G401 (cell line): ENCODE measurements at regions not wholly inside any gene's neighbourhood (a gene's known extent, or its start where the extent isn't known, plus 50 kb on each side); places are given as distances from the start of the nearest gene placed in this dataset.
"Not testable (repeated sequence)": the region's sequence is repeated elsewhere in the genome, so short reads cannot be mapped to it uniquely, and the experiment has no call there.

Experiments
- DNase-seq: peaks from one replicate; pipeline ENCODE4 v3.0.0-alpha.2; 2015; ENCODE audit warnings: low spot score
- in situ Hi-C: cut with HindIII; loops from 2 replicates; pipeline ENCODE4 v1.10.0; 2016; ENCODE audit warnings: low sequenced_read_pairs, mixed read lengths

DNA sequence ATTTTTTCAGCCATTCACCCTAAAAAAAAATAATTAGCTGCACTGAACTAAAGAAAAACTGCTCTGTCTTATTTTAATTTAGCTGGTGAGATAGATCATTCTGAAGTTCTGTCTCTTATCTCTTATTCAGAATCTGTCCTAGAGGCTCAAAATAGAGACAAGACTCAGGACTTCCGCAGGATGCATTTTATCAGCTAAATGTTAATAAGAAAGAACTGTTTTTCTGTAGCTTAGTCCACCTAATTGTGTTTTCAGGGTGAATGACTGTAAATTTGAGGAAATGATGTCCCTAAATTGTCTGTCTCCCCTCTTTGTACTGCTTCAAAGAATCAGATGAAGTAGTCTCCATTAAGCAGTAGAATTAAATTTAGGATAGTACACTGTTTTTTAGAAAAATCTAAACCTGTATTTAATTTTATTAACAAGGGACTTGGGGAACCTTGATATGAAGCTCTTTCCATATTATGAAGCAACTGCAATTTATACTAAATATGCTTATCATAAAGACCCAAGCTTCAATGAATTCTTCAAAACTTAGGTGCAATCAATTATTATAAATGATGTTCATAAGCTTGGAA is 671.9 kb downstream of the RWDD3 start:
- DNase-seq, result no peak

DNA sequence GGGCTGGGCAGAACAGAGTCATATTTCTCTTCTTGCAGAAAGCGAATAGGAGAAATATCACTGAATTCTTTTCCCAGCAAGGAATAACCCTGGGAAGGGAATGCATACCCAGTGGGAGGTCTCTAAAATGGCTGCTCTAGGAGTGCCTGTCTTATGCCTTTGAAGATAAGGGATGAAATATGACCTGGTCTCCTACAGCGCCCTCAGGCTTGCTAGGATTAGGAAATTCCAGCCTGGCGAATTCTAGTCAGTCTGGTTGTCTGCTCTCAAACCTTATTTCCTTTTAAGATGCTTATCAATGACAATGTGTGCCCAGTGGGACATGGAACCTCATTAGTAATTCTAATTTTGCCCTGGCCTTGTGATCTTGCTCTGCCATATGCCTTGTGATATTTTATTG is 677.7 kb downstream of the RWDD3 start:
- in situ Hi-C loops, DNase-seq: not testable (repeated sequence)

More for the DNA sequence above, 671.9 kb downstream of the RWDD3 start:
- in situ Hi-C loops, result no loop called here

DNA sequence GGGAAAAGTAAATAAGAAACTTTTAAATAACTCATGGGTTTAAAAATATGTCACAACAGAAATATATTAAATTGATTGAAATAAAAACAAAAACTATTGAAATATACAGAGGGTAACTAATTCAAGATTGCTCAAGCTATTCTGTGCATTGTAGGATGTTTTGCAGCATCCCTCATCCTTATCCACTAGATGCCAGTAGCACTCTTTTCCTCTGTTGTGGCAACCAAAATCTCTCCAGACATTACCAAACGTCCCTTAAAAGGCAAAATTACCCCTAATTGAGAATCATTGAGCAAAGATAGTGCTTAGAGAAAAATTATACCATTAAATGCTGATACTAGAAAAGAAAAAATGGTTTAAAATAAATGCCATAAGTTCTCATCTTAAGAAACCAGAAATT is 682.6 kb downstream of the RWDD3 start:
- no peak for DNase-seq
- in situ Hi-C loops, result no loop called here

DNA sequence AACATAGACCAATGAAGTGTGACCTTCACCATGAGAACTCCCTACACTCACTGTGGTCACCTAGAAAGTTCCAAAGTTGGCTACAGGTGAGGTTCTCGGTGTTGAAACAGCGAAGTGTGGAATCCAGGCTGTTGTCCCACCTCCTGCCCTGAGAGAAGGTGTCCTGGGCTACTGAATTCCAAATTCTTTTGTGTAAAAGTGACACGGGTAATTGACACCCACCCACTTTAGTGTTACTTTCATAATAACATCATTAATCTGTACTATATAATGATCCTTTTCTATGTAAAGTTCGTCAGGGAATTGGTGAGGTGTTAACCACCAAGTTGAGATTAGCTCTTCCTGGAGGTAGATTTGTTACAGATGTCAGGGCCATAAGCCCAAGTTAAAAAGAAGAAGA is 690.7 kb downstream of the RWDD3 start:
- in situ Hi-C loops, result no loop called here

DNA sequence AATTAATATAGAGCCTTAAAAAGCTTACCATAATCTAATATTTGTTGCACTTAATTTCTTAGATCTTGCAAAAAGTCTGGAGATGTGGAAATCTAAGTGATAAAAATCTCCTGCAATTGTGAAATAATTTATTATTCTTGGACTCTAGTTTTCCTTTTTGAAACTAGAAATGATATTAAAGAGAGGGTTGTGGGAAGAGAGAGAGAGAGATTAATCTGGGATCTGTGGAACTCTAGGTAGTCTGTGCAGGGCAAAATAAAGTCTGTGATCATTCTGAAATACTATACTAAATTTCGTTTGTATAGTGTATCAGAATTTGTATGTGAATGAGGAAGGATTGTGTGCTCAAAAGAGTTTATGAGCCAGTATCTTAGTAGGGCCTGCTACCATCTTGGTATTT is 692.3 kb downstream of the RWDD3 start:
- DNase-seq, result no peak
- in situ Hi-C loops, result no loop called here

More for the DNA sequence above, 690.7 kb downstream of the RWDD3 start:
- DNase-seq, result no peak

DNA sequence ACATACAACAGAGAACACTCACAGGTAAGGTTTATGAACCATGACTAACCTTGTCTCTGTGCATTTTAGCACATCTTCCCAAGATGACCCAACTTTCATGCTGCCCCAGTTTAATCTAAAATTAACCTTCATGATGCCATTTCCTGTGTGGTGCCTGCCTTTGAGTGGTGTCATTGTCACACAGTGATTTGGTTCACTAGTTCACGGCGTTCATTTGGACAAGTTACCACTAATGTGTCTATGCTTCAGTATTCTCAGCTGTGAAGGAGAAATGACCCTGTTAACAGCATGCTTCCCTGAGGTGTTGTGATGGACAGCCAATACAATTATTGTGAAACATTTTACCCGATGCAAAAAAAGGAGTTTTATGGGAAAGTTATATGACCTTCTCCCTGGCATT is 693.1 kb downstream of the RWDD3 start:
- DNase-seq, result peak; percentile 5
- in situ Hi-C loops, result no loop called here

DNA sequence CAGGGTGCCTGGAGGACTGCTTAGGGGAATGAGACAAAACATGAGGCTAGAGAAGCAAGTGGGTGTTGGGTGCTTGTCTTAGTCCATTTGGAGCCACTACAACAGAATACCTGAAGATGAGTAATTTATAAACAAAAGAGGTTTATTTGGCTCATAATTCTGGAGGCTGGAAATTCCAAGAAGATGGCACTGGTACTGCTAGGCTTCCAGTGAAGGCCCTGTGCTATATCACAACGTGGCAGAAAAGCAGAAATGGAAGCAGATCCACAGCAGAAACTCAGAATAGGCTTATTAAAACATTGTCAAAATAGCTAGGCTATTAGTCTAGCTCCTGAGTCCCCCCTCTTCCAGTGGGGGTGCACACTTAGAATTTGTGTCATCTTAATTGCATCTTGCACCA is 701.7 kb downstream of the RWDD3 start:
- in situ Hi-C loops, result no loop called here

DNA sequence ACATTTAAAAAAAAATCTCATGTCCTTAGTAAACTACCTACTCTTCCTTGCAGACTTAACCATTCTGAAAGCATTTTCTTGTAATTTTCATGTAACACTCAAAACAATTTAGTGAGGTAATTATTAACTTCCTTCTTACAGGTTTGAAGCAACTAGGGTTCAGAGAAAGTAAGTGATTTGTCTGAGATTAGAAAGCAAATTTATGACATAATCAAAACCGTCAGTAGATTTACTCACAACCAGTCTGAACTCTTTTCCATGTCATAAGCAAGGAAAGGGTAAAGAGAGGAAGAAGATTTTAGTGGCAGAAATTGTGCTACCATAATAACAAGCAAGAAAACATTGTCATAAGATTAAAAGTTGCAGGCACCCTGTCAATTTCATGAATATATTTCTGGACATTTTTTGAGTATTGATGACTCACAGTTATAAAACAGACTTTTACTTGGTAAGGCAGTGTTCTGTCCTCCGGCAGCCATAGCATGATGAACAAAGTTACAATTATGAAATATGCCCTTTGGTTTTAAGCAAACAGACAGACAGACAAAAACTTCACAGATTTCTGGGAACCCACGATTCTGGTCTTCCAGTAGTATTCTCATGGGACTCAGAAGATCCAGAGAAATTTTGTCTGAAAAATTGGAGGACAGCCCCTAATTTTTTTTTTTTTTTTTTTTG is 707.2 kb downstream of the RWDD3 start:
- no peak for DNase-seq
- in situ Hi-C loops, result no loop called here

More for the DNA sequence above, 701.7 kb downstream of the RWDD3 start:
- no peak for DNase-seq

DNA sequence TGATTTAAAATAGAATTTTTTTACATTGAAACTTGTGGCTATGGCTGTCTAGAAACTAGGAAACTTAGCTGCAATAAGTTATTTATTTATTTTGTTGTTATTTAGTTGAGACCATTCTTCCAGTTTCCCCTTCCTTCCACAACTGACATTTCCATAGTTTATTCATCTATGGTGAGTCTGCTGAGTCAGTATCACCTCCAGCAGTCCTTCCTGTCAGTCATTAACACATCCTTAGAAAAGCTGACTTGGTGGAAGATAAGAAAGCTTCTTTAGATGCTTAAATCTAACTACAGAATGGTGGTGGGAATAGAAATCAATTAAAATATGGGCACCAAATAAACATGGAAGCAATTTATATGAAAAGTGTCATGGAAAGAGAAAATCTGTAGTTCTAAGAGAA is 714.0 kb downstream of the RWDD3 start:
- in situ Hi-C loops, result no loop called here
- DNase-seq, result no peak

DNA sequence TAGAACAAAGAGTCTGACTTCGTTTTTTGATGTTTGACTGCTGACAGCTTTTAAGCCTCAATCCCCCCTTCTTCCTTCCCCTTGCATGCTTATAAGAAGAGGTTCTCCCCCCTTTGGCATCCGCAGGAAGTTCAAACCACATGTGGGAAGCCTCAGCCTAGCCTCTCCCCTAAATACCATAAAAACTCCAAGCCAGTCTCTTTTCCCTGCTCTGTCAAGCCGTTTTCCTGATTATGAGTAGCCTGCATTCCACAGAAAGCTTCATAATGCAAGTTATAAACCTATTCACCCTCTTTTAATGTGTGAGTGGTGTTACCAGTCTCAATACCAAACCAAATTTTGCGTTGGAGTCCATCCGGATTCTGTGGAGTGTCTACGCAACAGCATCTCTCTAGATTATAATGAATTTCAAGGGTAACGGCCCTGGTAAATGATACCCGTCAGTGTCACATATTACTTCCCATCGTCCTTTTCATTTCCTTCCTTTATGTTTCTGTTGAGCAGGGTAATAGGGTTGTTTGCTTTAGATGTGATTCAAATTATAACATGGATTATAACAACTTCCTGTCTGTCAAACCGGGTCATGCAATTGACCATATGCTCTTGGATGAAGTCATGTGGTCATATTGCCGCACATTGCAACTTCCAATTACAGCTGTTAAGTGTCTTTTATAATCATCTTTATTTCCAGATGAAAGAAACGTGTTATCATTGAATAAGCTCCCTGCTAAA is 717.5 kb downstream of the RWDD3 start:
- no peak for DNase-seq
- in situ Hi-C loops, result no loop called here

DNA sequence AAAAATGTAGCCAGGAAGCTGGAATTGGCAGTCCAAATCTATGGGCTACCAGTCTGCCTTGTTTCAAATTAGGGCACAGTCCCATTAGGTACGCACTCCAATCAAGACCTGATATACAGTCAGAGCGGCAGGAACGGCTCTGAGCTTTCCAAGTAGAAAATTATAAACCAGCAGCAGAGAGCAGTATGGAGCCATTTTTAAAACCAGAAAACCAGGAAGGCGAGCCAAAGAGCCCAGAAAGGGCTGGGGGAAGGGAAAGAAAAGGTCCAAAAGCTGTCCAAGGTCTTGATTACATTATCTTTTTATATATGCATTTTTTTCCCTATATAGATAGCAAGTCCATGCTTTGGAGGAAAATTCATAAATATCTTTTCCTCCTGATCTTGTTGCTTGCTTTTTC is 719.0 kb downstream of the RWDD3 start:
- in situ Hi-C loops, result no loop called here
- peak; percentile 15 for DNase-seq

DNA sequence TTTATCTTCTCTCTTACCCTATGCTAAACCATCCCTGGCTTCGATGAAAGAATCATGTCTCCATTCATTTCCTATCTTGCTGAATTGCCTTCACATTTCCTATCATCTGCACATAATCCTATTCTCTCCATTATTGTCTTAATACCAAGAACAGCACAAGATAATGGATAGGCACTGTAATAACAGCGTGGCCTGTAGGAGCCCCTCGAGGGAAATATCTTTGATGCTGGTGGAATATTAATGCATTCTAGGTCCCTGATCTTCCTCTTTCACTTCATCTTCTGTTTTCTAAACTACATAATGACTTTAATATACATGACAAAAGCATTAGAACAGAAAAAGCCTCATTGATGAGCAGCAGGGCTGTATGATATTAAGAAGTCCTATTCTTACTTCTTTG is 720.6 kb downstream of the RWDD3 start:
- no peak for DNase-seq
- in situ Hi-C loops, result no loop called here

DNA sequence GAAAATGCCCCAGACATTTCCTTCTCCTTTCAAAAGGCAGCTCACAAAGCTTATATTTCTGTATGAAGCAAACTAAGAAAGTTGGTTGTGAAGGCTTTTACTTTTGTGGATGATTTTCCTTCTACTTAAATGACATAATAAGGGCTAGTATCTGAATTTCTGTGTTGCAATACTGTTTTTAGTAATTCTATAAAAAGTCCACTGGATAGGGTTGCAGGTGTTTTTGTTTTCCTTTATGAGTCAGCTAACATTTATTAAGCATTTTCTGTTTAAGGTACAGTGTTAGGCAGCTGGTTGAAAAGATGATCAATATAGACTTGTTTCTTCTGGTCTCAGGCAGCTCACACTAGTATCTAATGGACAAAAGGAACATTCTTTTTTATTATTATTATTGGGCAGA is 722.2 kb downstream of the RWDD3 start:
- no peak for DNase-seq
- in situ Hi-C loops, result no loop called here

DNA sequence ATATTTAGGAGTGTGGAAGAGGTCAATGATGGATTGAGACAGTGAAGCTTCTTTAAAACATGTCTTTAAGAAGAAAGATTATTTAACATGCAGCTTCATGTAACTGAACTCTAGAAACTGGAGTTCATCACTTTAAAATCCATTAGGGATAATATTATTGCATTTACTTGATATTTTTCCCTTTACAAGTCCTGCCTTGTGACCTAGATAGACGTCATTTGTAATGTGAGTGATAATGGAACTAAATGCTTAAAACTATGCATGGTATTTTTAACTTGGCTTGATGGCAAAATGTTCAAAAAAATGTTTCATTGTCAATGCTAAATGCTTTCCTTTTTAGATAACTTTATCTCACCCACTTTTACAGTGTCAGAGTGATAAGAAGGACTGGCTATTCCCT is 723.7 kb downstream of the RWDD3 start:
- no peak for DNase-seq
- in situ Hi-C loops, result no loop called here

DNA sequence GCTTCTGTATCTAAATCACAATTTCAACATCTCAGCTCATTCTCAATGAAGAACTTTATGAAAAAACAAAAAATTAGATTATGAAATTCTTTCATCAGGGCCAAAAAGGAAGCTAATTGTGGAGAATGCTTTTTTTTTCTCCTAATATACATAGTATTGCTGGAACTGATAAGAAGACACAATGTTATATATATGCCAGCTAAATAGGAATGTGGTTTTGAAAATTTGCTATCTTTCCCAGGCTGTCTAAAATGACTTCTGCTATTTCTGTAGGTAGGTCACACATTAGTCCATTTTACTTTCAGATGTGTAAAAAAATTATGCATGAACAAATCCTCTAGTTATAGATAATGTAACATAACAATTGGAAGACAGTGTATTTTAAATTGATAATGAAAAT is 732.9 kb downstream of the RWDD3 start:
- DNase-seq, result no peak
- in situ Hi-C loops, result no loop called here

DNA sequence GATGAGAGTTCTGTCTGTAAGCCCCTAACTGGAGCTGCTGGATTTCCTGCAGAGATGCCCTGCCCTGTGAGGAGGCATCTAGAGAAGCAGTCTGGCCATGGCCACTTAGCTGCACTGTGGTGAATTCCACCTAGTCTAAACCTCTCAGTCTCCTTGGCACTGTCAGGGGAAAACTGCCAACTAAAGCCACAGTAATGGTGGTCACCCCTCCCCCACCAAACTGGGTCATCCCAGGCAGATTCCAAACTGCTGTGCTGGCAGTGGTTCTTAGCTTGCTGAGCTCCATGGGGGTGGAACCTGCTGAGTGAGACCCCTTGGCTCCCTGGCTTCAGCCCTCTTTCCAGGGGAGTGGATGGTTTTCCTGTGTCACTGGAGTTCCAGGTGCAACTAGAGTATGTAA is 740.6 kb downstream of the RWDD3 start:
- in situ Hi-C loops, result no loop called here

DNA sequence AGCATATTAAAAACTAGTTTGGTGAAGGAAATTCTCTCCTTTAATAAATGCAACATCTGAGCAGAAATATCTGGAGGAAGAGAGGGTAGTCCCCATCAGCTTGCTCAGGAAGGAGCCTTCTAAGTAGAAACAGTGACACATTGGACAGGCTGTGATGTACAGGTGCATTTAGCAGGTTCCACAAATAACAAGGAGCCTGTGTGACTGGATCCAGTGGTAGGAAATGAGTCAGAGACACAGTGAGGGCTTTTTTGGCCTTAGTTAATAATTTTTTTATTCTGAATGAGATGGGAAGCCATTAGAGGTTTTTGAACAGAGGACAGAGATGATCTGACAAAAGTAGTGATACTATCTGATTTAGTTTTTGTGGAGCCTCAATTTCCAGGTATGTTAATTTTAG is 738.9 kb upstream of the PTBP2 start:
- in situ Hi-C loops, result no loop called here
- no peak for DNase-seq

More for the DNA sequence above, 740.6 kb downstream of the RWDD3 start:
- no peak for DNase-seq

DNA sequence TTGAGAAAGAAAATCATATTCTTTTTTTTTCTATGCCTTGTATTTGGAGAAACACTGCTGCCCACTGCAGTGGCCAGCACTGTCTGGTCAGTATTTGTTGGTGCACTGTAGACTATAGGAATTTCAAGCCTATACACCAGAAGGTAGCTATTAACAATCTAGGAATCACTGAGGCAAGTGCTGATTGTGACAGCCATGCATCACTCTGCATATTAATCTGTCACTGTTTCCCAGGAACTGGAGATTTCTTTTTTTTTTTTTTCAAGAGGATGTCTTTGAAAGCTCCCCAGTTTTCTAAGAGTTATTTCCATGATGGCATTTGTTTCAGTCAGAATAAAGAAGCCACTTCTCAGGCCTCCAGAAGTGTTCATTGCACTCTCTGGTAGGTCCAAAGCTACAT is 737.8 kb upstream of the PTBP2 start:
- in situ Hi-C loops, result no loop called here
- no peak for DNase-seq

DNA sequence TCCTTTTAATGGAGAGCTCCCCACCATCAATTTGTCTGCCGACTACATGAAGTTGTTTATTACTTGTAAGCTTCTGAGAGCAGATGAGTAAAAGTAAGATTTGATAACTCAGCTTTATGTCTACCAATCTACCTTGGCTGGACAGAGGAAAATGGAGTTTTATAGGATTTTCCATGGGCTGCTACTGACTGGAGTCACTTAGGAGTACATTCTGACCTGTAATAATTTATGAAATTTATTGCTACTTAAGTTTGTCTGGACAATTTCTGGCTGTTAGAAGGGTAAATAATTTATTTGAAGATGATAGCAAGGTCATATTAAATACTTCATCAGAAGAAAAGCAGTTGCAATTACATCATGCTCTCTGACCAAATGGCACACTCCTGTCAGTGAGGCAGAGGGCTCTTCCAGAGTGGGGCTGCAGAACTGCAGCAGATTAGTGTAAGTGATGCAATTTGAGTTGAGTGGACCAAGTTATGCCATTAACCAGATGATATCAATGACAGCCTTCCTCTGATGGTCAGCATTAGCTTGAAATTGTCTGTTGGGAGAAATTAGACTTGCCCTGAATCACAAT is 736.7 kb upstream of the PTBP2 start:
- no peak for DNase-seq
- in situ Hi-C loops, result no loop called here

DNA sequence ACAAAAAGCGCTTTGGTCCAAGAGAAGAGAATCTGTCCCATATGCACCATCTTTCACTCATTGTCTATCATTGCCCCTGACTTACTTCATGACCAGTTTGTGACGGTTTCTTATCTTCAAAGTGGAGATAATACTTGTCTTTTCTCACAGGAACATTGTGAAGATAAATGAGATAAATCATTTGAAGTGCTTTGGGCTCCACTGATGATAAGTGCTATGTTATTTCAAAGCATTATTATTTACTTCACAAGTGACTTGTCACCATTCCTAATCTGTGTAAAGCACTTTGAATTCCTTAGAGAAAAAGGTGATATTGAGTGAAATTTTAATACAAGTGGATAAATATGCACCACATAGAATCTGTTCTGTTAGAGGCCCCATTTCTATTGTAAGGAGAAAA is 731.6 kb upstream of the PTBP2 start:
- in situ Hi-C loops, result no loop called here

More for the DNA sequence above, 731.6 kb upstream of the PTBP2 start:
- no peak for DNase-seq
